HepG2 (cell line): ENCODE measurements at regions not wholly inside any gene's neighbourhood (a gene's known extent, or its start where the extent isn't known, plus 50 kb on each side); places are given as distances from the start of the nearest gene placed in this dataset.
"Not testable (repeated sequence)": the region's sequence is repeated elsewhere in the genome, so short reads cannot be mapped to it uniquely, and the experiment has no call there.

ENCODE experiments used
- ATAC-seq: fragments of 200-7000 bp; cut with Tn5 transposase; 3 replicates; pipeline ENCODE4 v1.9.1; 2020; ENCODE audit warnings: mild to moderate bottlenecking, moderate library complexity
- BruUV-seq: library from RNA; stranded (reverse); fragments of 400-500 nt; replicated peaks from 2 replicates; lab custom pipeline; 2021; lab: Mats Ljungman, UMichigan
- CTCF ChIA-PET: fragments of 300-600 bp; formaldehyde crosslinking; extraction: SDS; loops from one replicate; lab custom pipeline; 2021; ENCODE audit warnings: low total read pairs, inconsistent platforms, low intra/inter-chr PET ratio; lab: Yijun Ruan, JAX
- POLR2A ChIA-PET: fragments of 350-600 bp; sonication (Branson Sonifier 250); formaldehyde crosslinking; loops from one replicate; lab custom pipeline; 2020; ENCODE audit warnings: antibody characterized with exemption, inconsistent platforms; lab: Yijun Ruan, JAX
- DNase-seq: peaks from one replicate; pipeline ENCODE4 v3.0.0-alpha.2; 2015; ENCODE audit warnings: low spot score
- FAIRE-seq: peaks from 3 replicates; lab custom pipeline; 2011; peaks lifted over from hg19 to GRCh38; lab: Jason Lieb, UNC
- H2AFZ ChIP-seq: one replicate; pipeline ENCODE4 v1.6.1; 2011; ENCODE audit warnings: low read length, inconsistent platforms
- H3K27ac ChIP-seq: fragments of 300-600 bp; 3 replicates; pipeline ENCODE4 v1.8.0; 2011; ENCODE audit warnings: mixed run types, mild to moderate bottlenecking, mixed read lengths, low read length, inconsistent platforms; ENCODE audit not compliant: insufficient read depth; ENCODE audit errors: extremely low read length
- H3K27me3 ChIP-seq, 2 experiments: fragments of 200-600 bp in 1 of 2; 2 replicates in 1 of 2; 3 replicates in 1 of 2; pipeline versions ENCODE4 v1.6.0 to v1.8.0; 2011; ENCODE audit warnings: low read length in 2 of 2, mild to moderate bottlenecking in 2 of 2, moderate library complexity in 2 of 2, inconsistent platforms in 1 of 2; ENCODE audit not compliant: insufficient read depth in 2 of 2, control insufficient read depth in 1 of 2
- H3K36me3 ChIP-seq, 2 experiments: fragments of 200-600 bp in 1 of 2; replicated peaks in 1 of 2; 2 replicates in 1 of 2; 3 replicates in 1 of 2; pipeline versions ENCODE4 v1.5.1 to v1.8.0; 2011; ENCODE audit warnings: low read length in 2 of 2, inconsistent platforms in 1 of 2; ENCODE audit not compliant: insufficient read depth in 2 of 2, control insufficient read depth in 1 of 2
- H3K4me1 ChIP-seq: 2 replicates; pipeline ENCODE4 v1.5.1; 2012; ENCODE audit warnings: low read length, inconsistent platforms; ENCODE audit not compliant: insufficient read depth
- H3K4me2 ChIP-seq: 2 replicates; pipeline ENCODE4 v1.6.0; 2011; ENCODE audit warnings: low read depth, low read length, inconsistent platforms
- H3K4me3 ChIP-seq, 3 experiments: fragments of 200-600 bp in 1 of 3; sonication (generic), shearing (Covaris generic) in 1 of 3; replicated peaks in 1 of 3; 2 replicates each; pipeline ENCODE4 v1.5.1; 2011 to 2016; ENCODE audit warnings: low read length in 3 of 3, inconsistent platforms in 2 of 3, low read depth in 2 of 3, mild to moderate bottlenecking in 2 of 3, control low read depth in 1 of 3, mixed read lengths in 1 of 3; ENCODE audit not compliant: insufficient read depth in 1 of 3
- H3K79me2 ChIP-seq: one replicate; pipeline ENCODE4 v1.6.1; 2011; ENCODE audit warnings: low read length, inconsistent platforms; ENCODE audit not compliant: insufficient read depth
- H3K9ac ChIP-seq: 2 replicates; pipeline ENCODE4 v1.6.0; 2011; ENCODE audit warnings: mild to moderate bottlenecking, low read depth, low read length, inconsistent platforms; ENCODE audit not compliant: insufficient read depth
- H3K9me3 ChIP-seq: 2 replicates; pipeline ENCODE4 v1.5.1; 2012; ENCODE audit warnings: mild to moderate bottlenecking, low read length
- H4K20me1 ChIP-seq: 2 replicates; pipeline ENCODE4 v1.6.0; 2011; ENCODE audit warnings: inconsistent platforms, mild to moderate bottlenecking, low read length, moderate library complexity; ENCODE audit not compliant: insufficient read depth
- ATF7 ChIP-seq, 2 experiments: fragments of 450-650 bp in 1 of 2; sonication (generic) in 1 of 2; formaldehyde crosslinking in 1 of 2; IDR thresholded peaks; 2 replicates each; pipeline versions ENCODE4 v1.4.0 to v1.6.1; 2016 to 2020; ENCODE audit warnings: antibody characterized with exemption in 1 of 2, mild to moderate bottlenecking in 1 of 2, missing genetic modification reagents in 1 of 2
- CEBPB ChIP-seq: IDR thresholded peaks from 2 replicates; pipeline ENCODE4 v1.6.1; 2011; ENCODE audit warnings: low read depth, low read length, improper control_type of control experiment, borderline replicate concordance
- ZNF142 ChIP-seq: sonication (generic); formaldehyde crosslinking; IDR thresholded peaks from 2 replicates; pipeline ENCODE4 v1.4.0; 2020; ENCODE audit warnings: missing genetic modification reagents
- WGBS: methylation state at CpG from one replicate; pipeline ENCODE4 v1.1.6; 2017; ENCODE audit warnings: low lambda C conversion rate; 5-methylcytosine and 5-hydroxymethylcytosine counted together
- in situ Hi-C: cut with HindIII; loops from 2 replicates; pipeline ENCODE4 v1.10.0; 2017; ENCODE audit warnings: low pct_unique_long_range_greater_than_20kb; ENCODE audit not compliant: extremely low pct_ligation_motif_present
- intact Hi-C: fragments of 100-400 bp; cut with micrococcal nuclease; formaldehyde crosslinking; loops from one replicate; pipeline ENCODE4 v1.10.0; 2022; ENCODE audit not compliant: unreplicated experiment

- H3K4me2 ChIP-seq, H3K36me3 ChIP-seq, H3K27me3 ChIP-seq, H4K20me1 ChIP-seq, H3K4me1 ChIP-seq, intact Hi-C loops, H3K27ac ChIP-seq, BruUV-seq, in situ Hi-C loops, DNase-seq, POLR2A ChIA-PET, H3K79me2 ChIP-seq, FAIRE-seq, ATAC-seq, H3K4me3 ChIP-seq, H3K9ac ChIP-seq, H3K9me3 ChIP-seq, CTCF ChIA-PET, H2AFZ ChIP-seq: not testable (repeated sequence)
- WGBS, result 28% methylated on average over 7 of the region's 7 CpGs
Measured at GRCh38 chr18:5702016-5702415, 158.2 kb upstream of the EPB41L3 start.

- no peaks in the 10 kb centered on the region for H3K9me3 ChIP-seq
- no peak for DNase-seq
- no peak overlapping the region for H3K4me2 ChIP-seq
- H3K9ac ChIP-seq, result no peak overlapping the region
- ChIA-PET POLR2A (no interaction called here), CTCF (no interaction called here)
- 10% methylated on average over 6 of the region's 6 CpGs for WGBS
- H3K36me3 ChIP-seq, result no peaks in the 10 kb centered on the region
- TF ChIP-seq ZNF142 (no peak), ATF7 (IDR thresholded peaks at IDR 0.05) (0 out of 2 replicates have a peak, but pooled peaks have one; percentile 22), ATF7 (CRISPR knock-in tag; IDR thresholded peaks at IDR 0.05) (no peak), CEBPB (0 out of 2 replicates have a peak, but pooled peaks have one; percentile 14)
- ATAC-seq, result no peak
- H3K4me3 ChIP-seq, result no peak overlapping the region
- intact Hi-C loops, result no loop called here
- BruUV-seq, result no TSS peak
- no peak overlapping the region for H2AFZ ChIP-seq
- H4K20me1 ChIP-seq, result no peaks in the 10 kb centered on the region
- FAIRE-seq, result no peak
- H3K27ac ChIP-seq, result no peak overlapping the region
- no peaks in the 10 kb centered on the region for H3K27me3 ChIP-seq
- in situ Hi-C loops, result no loop called here
- no peaks in the 10 kb centered on the region for H3K79me2 ChIP-seq
- H3K4me1 ChIP-seq, result no peaks in the 10 kb centered on the region
Measured at GRCh38 chr18:5693699-5694294, 150.0 kb upstream of the EPB41L3 start.
